ENCODE measurements at regions not wholly inside any gene's neighbourhood (a gene's known extent, or its start where the extent isn't known, plus 50 kb on each side); places are given as distances from the start of the nearest gene placed in this dataset.

GRCh38 chr15:29467091-29467490, 197.5 kb upstream of the NSMCE3 start:
- TF ChIP-seq CTCF (tag by site-specific recombination; IDR thresholded peaks at IDR 0.05) = no peak
- no peak for TF ChIP-seq ZNF830 (tag by site-specific recombination; IDR thresholded peaks at IDR 0.05; ENCODE audit: low read depth)
- TF ChIP-seq ZNF623 (tag by site-specific recombination; IDR thresholded peaks at IDR 0.05) = no peak
- no peak for TF ChIP-seq MYNN (tag by site-specific recombination; IDR thresholded peaks at IDR 0.05; ENCODE audit: borderline replicate concordance)
- no peak for TF ChIP-seq ZNF670 (tag by site-specific recombination; IDR thresholded peaks at IDR 0.05; ENCODE audit: low read depth)
- no peak for TF ChIP-seq KLF7 (tag by site-specific recombination; IDR thresholded peaks at IDR 0.05; ENCODE audit: borderline replicate concordance)
- no peak for TF ChIP-seq ZNF23 (tag by site-specific recombination; IDR thresholded peaks at IDR 0.05; ENCODE audit: borderline replicate concordance)
- no peak for TF ChIP-seq MZF1 (tag by site-specific recombination; IDR thresholded peaks at IDR 0.05; ENCODE audit: borderline replicate concordance)
- TF ChIP-seq MEIS1 (CRISPR knock-in tag; IDR thresholded peaks at IDR 0.05; ENCODE audit: borderline replicate concordance) = no peak
- TF ChIP-seq ZNF362 (tag by site-specific recombination; IDR thresholded peaks at IDR 0.05) = no peak
